NCI-H1930 (cell line): ENCODE measurements at regions not wholly inside any gene's neighbourhood (a gene's known extent, or its start where the extent isn't known, plus 50 kb on each side); places are given as distances from the start of the nearest gene placed in this dataset.

Experiments
- DNase-seq, 2 experiments: peaks; one replicate each; lab custom pipeline; 2025; lab: John Stamatoyannopoulos, UW

GRCh38 chr22:44592126-44592823 lies 94.2 kb upstream of the RTL6 start:
- DNase-seq = no peak

DNA sequence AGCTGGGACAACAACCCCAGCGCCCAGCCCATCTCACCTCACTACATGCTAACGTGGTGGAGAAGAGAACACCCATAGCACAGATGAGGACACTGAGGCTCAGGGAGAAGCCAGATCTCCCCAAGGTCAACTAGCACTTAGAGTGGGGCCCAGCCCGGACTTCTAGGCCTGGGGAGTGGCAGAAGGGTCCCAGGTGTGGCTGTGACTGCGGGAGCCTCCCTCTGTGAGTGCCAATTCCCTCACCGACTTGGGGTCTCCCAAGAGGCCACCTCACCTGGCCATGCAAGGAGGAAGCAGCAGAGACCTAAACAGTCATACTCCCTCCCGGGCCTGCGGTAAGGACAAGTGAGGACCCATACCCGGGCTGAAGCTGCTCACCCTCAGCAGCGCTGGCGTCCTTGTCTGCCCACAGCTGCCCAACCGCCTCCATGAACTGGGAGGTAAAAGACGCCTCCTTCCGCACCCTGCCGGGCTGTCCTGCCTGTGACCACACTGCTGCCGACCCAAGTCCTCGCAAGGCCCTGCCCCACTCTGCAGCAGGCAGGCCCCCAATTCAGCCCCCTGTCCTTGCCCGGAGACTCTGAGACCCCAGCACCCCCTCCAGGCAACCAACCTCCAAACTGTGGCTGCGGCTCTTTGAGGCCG lies 93.2 kb upstream of the RTL6 start:
- DNase-seq = no peak

GRCh38 chr22:44590291-44590690 lies 92.3 kb upstream of the RTL6 start:
- no peak for DNase-seq

DNA sequence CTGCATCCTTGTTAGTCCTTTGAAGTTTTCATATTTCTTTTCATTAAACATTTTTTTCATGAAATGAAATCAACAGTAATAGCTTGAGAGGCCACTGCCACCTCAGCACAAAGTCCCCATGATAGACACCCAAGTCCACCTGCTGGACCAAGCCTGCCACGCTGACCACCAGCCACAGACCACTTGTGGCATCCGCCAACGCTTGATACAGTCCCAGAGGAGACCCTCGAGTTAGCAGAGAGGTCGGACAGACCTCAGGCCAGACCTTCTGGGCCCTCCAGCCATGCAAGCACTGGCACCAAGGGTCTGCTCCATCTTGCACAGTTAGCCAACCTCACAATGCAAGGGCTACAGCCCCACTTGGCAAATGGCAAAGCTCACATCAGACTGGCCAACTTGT lies 91.8 kb upstream of the RTL6 start:
- DNase-seq = no peak

DNA sequence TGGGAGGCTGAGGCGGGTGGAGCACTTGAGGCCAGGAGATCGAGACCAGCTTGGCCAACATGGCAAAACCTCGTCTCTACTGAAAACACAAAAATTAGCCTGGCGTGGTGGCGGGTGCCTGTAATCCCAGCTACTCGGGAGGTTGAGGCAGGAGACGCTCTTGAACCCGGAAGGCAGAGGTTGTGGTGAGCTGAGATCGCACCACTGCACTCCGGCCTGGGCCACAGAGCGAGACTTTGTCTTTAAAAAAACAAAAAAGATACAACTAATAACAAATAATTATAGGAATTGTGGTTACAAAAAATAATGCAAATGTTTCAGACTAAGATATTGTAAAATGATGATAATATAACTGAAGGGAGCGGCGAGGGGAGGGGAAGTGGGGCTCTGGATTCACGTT lies 90.3 kb upstream of the RTL6 start:
- DNase-seq = no peak

DNA sequence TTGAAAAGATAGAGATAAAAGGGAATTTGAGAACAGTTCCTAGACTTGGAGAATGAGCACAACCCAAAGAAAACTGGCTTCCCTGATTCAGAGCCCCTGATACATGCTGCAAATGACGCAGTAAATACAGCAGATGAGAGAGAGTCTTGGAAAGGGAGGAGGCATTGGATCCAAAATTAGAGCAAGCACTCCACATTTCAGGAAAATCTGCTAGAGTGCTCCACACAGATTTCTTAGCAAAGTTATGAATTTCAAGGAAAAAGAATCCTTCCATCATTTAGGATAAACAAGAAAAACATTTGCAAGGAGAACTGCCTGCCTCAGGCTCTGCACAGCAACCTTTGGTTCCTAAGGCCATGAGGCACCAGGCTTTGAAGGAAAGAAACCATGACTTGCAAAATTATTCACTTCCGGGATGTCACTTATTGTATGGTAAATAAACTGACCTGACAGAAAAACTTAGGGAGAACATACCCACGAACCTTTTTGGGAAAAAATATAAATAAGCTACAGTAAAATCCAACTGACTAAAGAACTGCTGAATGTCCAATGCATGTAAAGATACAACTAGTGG lies 89.8 kb upstream of the RTL6 start:
- DNase-seq = no peak

GRCh38 chr22:44586999-44587736 lies 89.1 kb upstream of the RTL6 start:
- no peak for DNase-seq

GRCh38 chr22:44586351-44586990 lies 88.4 kb upstream of the RTL6 start:
- no peak for DNase-seq

DNA sequence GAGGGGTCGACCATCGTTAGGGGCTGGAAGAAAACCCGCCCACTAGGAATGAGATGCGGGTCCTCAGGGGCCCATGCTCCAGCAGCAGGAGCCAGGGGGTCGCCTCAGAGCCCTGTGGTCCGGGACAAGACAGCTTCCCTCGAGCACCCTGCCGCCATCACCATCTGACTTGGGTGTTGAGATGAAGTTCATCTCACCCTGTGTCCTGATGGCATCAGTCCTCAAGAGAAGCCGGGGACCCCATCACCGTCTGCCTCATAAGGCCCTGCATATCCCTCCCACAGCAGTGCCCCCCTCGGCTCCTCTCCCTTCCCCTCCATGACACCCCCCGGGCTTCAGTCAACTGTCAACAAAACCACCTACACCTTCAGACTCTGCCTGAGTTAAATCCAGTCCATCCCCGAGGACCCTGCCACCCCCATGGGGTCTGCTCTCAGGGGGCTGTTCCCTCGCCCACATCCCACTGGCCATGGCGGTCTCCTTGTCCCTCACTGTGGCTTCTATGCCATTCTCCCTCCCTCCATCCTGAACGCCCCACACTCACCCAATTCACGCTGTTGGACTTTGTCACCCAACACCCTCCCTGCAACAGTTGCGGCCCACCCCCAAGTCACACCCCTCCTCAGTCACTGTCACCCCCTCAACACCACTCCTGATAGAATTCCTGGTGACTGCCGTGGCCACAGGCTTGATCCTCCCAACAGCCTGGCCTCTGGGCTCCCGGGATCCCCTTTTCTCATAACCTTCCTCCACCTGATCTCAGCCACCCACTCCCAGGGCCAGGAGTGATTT lies 87.7 kb upstream of the RTL6 start:
- DNase-seq = no peak

GRCh38 chr22:44584256-44584902 lies 86.3 kb upstream of the RTL6 start:
- DNase-seq = no peak

DNA sequence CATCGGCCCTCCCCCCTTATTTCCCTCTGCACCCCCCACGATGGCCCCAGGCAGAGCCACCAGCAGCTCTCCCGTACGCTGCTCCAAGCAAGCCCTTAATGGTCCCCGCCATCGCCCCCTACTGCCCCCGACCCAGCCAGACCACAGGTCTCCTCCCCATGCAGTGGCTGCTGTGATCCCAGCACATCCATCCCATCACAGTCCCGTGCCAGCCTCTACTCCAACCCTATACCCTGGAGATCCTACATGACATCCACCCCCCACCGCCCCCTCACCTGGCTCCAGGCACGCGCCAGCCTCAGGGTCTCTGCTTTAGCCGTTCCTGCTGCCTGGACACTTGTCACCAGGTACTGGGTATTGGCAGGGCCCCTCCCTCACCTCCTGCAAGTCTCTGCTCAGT lies 85.8 kb upstream of the RTL6 start:
- no peak for DNase-seq

DNA sequence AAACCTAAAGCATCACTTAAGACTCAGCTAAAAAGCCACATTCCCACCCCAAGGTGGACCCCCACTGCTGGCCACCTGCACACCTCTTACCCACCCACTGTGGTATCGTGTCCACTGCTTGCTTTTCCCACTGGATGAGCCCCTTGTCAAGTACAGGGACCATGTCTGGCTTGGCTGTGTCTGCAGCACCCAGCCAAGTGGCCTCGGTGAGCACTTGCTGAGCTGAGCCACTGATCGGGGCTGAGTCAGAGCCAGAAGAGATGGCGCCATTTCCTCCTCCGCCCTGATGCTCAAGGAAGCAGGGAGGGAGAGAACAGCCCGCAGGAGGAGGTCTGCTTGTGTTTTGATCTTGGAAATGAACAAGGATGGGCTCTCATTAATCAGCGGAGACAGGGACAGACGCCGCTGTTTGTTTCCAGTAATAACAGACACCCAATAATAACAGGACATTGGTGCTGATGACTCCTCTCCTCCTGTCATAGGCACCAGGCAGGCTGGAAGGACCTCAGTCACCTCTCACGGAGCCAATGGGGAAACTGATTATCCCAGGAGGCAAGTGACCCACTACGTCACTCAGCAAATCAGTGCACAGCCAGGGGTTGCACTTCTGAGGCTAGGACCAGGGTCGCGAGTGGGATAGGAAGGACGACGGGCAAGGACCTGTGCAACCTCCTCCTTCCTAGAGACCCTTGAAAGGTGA lies 85.2 kb upstream of the RTL6 start:
- no peak for DNase-seq

DNA sequence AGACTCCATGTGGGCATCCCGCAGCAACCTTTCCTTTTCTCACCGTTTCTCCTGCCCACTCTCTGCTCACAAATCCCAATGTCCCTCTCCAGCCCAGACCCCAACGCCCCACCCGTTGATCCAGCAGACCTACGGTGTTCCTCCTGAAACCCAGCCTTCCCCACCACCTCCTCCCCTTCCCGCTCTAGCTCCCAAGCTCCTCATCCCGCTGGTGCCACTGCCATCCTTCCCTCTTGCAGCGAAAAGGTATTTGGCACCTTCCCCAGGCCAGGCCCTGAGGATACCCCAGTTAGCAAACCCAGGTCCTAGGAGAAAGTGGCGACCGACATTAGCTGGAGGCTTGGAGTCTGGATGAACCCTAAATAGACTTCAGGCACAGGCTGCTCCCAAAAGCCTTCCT lies 84.0 kb upstream of the RTL6 start:
- DNase-seq = no peak

GRCh38 chr22:44581096-44581435 lies 83.0 kb upstream of the RTL6 start:
- no peak for DNase-seq

GRCh38 chr22:44580176-44581095 lies 82.4 kb upstream of the RTL6 start:
- DNase-seq = no peak

GRCh38 chr22:44578516-44579230 lies 80.6 kb upstream of the RTL6 start:
- no peak for DNase-seq

DNA sequence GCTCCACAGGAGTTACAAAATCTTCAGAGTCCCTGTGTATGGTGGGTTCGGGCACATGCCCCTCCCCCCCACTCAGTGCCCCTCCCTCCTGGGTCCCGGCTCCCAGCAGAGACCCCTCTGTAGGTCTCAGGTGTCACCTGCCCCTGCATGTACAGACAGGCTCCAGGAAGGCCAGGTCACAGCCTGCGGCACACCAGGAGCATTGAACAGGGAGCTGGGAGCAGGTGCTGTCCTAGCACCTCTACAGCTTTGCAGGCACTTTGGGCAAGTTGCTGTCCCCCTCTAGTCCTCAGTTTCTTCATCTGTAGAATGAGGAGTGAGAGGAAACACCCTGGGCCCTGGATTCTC lies 80.1 kb upstream of the RTL6 start:
- no peak for DNase-seq

DNA sequence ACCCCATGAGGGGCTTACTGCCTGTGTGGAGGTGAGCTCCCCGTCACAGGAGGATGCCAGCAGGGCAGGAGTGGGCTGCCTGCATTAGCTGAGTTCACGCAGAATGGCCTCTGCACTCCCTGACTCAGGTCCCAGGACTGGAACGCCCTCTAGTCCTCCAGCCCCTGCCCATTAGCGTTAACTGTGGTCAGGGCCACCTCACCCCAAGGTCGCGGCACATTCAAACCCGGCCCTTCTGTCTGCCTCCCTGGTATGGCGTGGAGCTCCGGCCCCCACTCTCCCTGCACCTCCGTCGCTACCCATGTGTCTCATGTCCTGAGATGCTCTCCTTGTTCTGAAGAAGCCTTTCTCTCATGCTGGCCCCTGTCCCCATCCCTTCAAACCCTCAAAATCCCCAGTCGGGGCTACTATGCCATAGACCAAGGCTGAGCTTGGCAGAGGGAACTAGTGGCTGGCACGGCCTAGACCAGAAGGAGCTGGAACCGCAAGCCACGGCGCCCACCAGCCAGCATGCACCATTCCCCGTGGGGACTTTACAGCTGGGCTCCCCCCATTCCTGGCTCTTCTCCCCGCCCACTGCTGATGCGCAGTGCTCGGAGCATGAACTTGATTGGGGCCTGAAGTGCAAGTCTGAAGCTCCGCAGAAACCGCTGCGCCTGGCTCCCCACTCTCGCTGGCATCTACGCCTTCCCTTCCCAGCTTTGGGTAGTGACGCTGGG lies 79.5 kb upstream of the RTL6 start:
- no peak for DNase-seq
